ENCODE measurements at regions not wholly inside any gene's neighbourhood (a gene's known extent, or its start where the extent isn't known, plus 50 kb on each side); places are given as distances from the start of the nearest gene placed in this dataset.
A peak's percentile ranks its signal among the peaks of the same experiment; 100 is the strongest.
"Not testable (repeated sequence)": the region's sequence is repeated elsewhere in the genome, so short reads cannot be mapped to it uniquely, and the experiment has no call there.

DNA sequence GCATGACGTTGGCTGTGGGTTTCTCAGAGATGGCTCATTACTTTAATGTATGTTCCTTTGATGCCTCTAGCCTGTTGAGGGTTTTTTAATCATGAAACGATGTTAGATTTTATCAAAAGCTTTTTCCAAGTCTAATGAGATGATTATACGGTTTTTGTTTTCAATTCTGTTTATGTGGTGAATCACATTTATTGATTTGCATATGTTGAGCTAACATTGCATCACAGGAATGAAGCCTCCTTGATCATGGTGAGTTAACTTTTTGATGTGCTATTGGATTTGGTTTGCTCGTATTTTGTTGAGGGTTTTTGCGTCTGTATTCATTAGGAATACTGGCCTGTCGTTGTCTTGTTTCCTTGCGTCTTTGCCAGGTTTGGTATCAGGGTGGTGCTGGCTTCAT, 52.3 kb upstream of the PTPN12 start:
- Mint-ChIP-seq H3K27ac (peak overlapping the region in 1 of 2 donors; percentile 55), H3K9me3 (no peaks in the 10 kb centered on the region), H3K4me1 (peaks cover 14% of the 10 kb centered on the region), H3K27me3 (peaks cover 10% of the 10 kb centered on the region), H3K4me3 (no peak overlapping the region)
- ATAC-seq (no peak), DNase-seq (no peak)

DNA sequence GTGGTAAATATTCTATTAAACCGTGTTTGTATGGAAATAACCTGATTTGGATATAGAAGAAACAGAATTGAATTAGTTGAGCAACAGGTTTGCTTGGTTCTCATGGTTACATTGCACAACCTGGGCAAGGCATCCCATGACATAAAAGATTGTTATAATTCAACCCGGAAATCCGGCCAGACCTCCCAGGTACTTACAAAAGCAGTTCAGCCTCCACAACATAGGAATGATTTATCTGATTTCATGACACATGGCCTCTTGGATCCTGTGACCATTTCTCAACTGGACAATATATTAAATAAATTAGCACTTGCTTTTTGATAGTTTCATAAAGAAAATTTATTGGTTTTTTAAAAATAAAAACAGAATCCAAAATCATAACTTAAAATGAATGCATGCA, 55.1 kb upstream of the PTPN12 start:
- peaks cover 10% of the 10 kb centered on the region for H3K27me3 Mint-ChIP-seq
- H3K9me3 Mint-ChIP-seq, result no peaks in the 10 kb centered on the region
- no peak overlapping the region for H3K27ac Mint-ChIP-seq
- H3K4me1 Mint-ChIP-seq, result peaks cover 14% of the 10 kb centered on the region
- DNase-seq (no peak), ATAC-seq (no peak)
- no peak overlapping the region for H3K4me3 Mint-ChIP-seq

DNA sequence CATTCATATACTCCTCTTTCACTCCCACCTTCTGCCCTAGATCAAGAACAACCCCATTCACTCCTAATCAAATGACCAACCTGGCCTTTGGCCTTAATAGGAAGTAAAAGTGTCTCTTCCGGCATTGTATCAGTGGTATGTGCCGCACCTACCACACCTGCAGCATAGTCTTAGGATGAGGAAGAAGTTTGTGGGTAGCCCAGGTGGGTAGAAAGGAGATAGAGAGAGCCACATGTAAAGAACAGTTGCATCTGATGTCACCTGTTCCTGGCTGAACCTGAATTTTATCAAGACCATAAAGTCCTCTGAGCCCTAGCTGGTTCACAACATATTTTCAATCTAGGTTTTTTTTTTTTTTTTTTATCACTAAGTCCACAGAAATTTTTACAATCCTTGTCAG, 55.5 kb upstream of the PTPN12 start:
- H3K4me1 Mint-ChIP-seq, result peaks cover 14% of the 10 kb centered on the region
- ATAC-seq, result no peak
- H3K27me3 Mint-ChIP-seq, result peaks cover 10% of the 10 kb centered on the region
- no peaks in the 10 kb centered on the region for H3K9me3 Mint-ChIP-seq
- no peak overlapping the region for H3K4me3 Mint-ChIP-seq
- no peak for DNase-seq
- no peak overlapping the region for H3K27ac Mint-ChIP-seq

DNA sequence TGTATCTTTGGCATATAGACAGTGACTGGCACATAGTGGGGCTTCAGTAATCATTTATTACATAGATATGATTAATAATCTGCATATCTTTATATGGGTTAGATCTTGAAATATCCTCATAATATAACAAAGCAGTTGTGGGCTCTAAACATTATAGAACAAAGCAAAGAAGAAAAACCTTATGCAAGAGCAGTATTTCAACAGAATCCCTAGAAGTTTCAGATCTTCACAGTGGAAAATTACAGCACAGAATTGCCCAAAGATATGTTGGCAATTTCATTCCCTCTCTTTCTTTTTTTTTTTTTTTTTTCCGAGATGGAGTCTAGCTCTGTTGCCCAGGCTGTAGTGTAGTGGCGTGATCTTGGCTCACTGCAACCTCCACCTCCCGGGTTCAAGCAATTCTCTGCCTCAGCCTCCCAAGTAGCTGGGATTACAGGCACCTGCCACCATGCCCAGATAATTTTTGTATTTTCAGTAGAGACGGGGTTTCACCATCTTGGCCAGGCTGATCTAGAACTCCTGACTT, 56.9 kb upstream of the PTPN12 start:
- H3K9me3 Mint-ChIP-seq, ATAC-seq, H3K4me3 Mint-ChIP-seq, H3K27me3 Mint-ChIP-seq, DNase-seq: not testable (repeated sequence)
- Mint-ChIP-seq H3K4me1 (peaks cover 14% of the 10 kb centered on the region), H3K27ac (peak overlapping the region in 1 of 2 donors; percentile 63)

DNA sequence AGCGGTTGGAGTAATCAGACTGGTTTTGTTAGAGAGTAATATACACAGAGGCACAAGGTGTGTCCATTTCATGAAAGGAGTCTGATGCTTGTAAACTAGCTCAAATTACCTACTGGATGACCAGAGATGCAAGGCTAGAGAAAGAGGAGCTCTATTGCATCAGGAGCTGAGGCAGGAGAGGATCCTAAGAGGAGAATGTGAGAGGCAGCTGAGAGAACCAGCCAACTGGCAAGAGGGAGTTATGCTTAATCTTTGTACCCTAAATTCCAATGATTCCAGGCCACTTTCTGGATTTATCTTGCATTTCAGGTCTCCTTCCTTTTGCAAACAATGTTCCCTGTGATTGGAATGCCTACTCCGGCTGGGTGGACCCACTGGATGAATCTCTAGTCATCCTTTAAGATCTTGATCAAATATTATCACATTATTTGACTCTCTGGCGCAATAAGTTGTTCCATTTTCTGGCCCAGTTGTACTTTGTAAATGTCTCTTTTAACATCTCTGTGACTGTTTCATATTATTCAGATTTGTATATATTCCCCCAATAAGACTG, 57.5 kb upstream of the PTPN12 start:
- DNase-seq (no peak), ATAC-seq (no peak)
- no peak overlapping the region for H3K27ac Mint-ChIP-seq
- no peak overlapping the region for H3K4me3 Mint-ChIP-seq
- no peaks in the 10 kb centered on the region for H3K9me3 Mint-ChIP-seq
- H3K4me1 Mint-ChIP-seq, result peaks cover 8% of the 10 kb centered on the region
- H3K27me3 Mint-ChIP-seq, result peaks cover 2% of the 10 kb centered on the region

DNA sequence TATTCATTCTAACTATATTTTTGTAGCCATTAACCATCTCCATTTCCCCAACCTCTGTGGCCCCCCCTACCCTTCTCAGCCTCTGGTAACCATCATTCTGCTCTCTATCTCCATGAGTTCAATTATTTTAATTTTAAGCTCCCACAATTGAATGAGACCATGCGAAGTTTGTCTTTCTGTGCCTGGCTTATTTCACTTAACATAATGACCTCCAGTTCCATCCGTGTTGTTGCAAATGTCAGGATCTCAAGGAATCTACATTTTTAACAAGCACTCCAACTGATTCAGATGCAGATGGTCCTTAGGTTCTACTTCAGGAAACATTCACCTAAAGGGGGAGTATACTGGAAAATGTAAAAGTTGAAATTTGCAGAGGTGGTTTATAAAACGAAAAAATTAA, 60.2 kb upstream of the PTPN12 start:
- Mint-ChIP-seq H3K27me3 (no peaks in the 10 kb centered on the region), H3K4me1 (peaks cover 7% of the 10 kb centered on the region), H3K4me3 (no peak overlapping the region), H3K9me3 (no peaks in the 10 kb centered on the region), H3K27ac (no peak overlapping the region)
- no peak for DNase-seq
- no peak for ATAC-seq

DNA sequence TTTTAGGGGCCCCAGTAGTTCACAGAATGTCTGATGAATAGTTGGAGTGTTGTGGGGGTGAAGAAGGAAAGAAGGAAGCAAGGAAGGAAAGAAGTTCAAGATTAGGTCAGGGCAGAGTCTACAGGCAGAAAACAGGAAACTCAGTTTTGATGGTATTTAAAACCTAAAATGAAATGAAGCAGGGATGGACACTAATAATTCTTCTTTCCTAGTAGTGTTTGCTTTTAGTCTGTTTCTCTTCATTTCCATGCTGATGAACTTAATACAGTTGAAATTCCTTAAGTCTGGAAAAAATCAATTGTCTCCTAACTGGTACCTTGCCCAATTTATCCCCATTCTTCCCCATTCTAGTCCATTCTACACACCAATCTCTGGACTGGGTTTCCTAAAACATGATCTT, 59.0 kb upstream of the GSAP start:
- no peaks in the 10 kb centered on the region for H3K9me3 Mint-ChIP-seq
- no peak overlapping the region for H3K4me3 Mint-ChIP-seq
- ATAC-seq (no peak), DNase-seq (no peak)
- H3K4me1 Mint-ChIP-seq, result no peaks in the 10 kb centered on the region
- H3K27ac Mint-ChIP-seq, result no peak overlapping the region
- no peaks in the 10 kb centered on the region for H3K27me3 Mint-ChIP-seq

DNA sequence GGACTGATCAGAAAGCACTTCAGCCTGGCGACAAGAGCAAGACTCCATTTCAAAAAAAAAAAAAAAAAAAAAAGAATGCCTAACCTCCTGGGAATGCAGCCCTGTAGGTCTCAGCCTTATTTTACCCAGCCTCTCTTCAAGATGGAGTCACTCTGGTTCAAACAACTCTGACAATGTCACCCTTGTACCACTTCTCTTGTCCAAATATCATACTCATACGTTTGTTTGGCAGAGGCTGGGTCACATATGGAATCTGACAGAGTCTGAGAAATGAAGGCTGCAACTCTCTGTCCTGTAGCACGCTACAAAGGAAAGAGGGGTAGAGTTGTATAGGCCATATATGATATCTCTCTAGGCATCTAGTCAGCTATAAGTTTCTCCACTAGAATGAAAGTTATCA, 58.6 kb upstream of the GSAP start:
- H3K4me1 Mint-ChIP-seq, result no peaks in the 10 kb centered on the region
- H3K4me3 Mint-ChIP-seq, result no peak overlapping the region
- ATAC-seq, result no peak
- no peak overlapping the region for H3K27ac Mint-ChIP-seq
- no peaks in the 10 kb centered on the region for H3K9me3 Mint-ChIP-seq
- no peaks in the 10 kb centered on the region for H3K27me3 Mint-ChIP-seq
- DNase-seq, result no peak

DNA sequence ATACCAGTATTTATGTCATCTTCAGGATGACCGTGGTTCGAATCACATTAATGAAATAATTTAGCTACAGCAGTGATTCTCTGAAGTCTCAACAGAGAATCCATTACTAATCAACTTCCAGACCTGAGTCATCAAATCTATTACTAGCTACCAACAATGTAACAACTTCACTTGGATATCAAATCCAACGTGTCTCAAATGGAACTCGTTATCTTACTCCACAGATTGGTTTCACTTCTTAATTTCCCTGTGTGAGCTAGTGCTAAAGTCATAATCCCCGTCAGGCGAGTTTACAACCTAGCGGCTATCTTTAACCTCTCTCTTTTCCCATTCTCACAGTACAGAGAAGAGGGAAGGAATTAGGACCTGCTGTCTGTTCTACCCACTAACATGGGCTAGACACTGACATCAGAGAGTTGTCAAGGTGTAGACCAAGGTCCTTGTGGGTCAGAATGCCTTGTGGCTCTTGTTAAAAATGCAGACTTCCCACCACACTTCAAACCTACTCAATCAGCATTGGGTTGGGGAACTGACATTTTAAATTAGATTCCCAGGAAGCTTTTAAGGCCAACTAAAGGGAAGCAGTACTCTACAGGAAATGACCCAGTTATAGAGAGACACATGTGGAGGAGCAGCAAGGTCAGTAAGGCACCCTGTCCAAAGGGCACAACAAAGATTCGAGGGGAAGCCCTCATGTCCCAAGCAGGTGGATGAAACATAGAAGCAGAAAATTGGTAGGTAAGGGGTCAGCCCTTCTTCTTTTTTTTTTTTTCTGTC, 57.3 kb upstream of the GSAP start:
- Mint-ChIP-seq H3K27me3 (no peaks in the 10 kb centered on the region), H3K9me3 (peaks cover 0 to 4% of the 10 kb centered on the region in 2 donors), H3K4me1 (no peaks in the 10 kb centered on the region), H3K4me3 (no peak overlapping the region), H3K27ac (no peak overlapping the region)
- DNase-seq, result no peak
- ATAC-seq, result no peak

DNA sequence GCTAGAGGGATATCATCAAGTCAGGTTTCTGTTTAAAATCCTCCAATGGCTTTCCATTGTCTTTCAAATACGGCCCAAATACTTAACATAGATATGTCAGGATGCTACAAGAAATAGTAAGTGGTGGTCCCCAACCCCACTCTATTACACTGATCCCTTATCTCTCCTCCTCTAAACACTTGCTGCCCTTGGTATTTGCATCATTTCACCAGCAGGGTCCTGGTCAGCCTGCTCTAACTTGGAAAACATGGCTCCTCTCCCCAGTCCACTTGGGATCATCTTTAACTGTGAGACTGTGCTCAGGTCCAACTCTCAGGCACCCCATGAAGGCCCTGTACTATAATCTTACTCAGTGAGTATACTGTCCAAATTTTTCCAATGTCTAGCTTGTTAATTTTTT, 53.8 kb upstream of the GSAP start:
- no peak for ATAC-seq
- DNase-seq, result no peak
- H3K4me3 Mint-ChIP-seq, result no peak overlapping the region
- no peaks in the 10 kb centered on the region for H3K27me3 Mint-ChIP-seq
- H3K27ac Mint-ChIP-seq, result no peak overlapping the region
- peaks cover 1% of the 10 kb centered on the region for H3K4me1 Mint-ChIP-seq
- H3K9me3 Mint-ChIP-seq, result peaks cover 0 to 4% of the 10 kb centered on the region in 2 donors

DNA sequence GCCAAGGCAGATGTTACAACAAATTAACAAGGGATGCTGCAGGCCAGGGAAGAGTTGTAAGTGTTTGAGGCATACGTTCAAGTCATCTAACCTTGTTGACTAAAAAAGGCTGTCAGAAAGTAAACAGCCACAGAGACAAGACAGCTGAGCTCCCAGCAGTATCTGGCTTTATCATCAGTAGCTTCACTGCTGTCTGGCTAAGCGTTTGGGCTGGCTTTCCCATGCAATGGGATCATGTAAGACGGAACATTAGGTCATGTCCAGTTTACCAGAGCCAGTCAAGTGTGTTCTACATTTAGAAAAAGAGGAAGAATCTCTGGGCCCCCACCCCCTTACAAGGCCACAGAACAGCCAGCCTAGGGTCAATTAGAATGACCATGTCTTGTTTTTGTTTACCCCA, 51.3 kb upstream of the GSAP start:
- H3K4me1 Mint-ChIP-seq, result peaks cover 18% of the 10 kb centered on the region
- H3K9me3 Mint-ChIP-seq, result peaks cover 0 to 4% of the 10 kb centered on the region in 2 donors
- no peak overlapping the region for H3K4me3 Mint-ChIP-seq
- no peaks in the 10 kb centered on the region for H3K27me3 Mint-ChIP-seq
- DNase-seq, result no peak
- no peak overlapping the region for H3K27ac Mint-ChIP-seq
- ATAC-seq, result no peak

DNA sequence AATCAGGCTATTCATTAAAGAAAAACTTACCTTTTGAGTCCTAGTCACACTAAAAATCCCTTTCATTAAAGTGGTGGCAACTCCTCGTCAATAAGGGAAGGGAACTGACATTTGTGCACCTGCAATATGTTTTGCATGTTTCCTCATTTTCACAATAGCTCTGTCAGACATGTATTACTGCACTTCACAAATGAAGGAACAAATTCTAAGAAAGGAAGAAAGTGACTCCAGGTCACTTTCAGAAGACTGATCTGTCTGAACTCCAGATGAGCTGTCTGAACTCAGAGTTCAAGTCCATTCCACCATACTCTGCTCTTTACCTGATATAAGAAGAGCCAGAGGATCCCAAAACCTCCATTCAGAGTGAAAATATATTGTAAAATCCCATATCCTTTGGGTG, 50.3 kb upstream of the GSAP start:
- H3K4me1 Mint-ChIP-seq, result peaks cover 18% of the 10 kb centered on the region
- no peak for DNase-seq
- no peaks in the 10 kb centered on the region for H3K27me3 Mint-ChIP-seq
- H3K27ac Mint-ChIP-seq, result no peak overlapping the region
- no peak for ATAC-seq
- H3K9me3 Mint-ChIP-seq, result peaks cover 0 to 4% of the 10 kb centered on the region in 2 donors
- H3K4me3 Mint-ChIP-seq, result no peak overlapping the region
